ENCODE measurements at regions not wholly inside any gene's neighbourhood (a gene's known extent, or its start where the extent isn't known, plus 50 kb on each side); places are given as distances from the start of the nearest gene placed in this dataset.

DNA sequence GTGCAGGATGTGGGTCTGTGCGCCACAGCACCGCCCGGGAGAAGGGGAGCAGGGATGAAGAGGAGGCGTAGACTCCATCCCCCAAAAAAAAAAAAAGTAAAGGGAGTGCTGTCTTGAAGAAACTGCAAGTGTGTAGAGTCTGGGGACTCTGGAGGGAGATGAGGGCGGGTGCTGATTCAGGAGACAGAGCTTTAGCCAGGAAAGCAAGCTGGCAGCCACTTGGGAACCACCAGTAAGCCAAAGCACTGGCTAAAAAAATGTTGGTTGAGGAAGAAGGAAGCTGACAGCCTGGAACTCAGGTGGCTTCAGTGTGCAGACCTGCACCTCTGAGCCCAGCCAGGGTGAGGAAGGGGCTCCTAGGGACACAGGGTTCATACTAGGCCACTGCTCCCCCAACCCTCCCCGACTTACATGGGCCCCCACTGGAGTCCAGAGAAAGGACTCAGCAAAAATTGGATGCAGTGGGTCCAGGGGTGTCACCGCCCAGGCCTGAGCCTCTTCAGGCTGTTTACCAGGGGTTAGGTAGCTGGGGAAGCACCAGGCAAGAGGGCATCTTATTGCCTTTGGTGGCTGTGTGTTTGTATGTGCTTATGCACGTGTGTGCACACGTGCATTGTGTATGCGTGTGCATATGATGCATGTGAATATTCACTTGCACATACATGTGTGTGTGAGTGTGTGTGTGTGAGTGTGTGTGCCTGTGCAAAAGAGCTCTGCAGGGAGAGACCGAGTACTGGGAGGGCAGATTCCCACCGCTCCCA lies 153.5 kb upstream of the MLN start:
- no peaks in the 10 kb centered on the region for H3K36me3 ChIP-seq (ENCODE audit: control insufficient read depth in 1 of 2, insufficient read depth in 2 of 2, low read length in 2 of 2)
- H3K4me2 ChIP-seq (ENCODE audit: low read length): no peak overlapping the region
- H4K20me1 ChIP-seq (ENCODE audit: insufficient read depth): no peaks in the 10 kb centered on the region
- no peaks in the 10 kb centered on the region for H3K79me2 ChIP-seq (ENCODE audit: insufficient read depth, low read length)
- ChIA-PET CTCF (interaction anchor here (0.6 to 1.0 kb wide), 2 partner anchors 91 to 198 kb away, joined by 3 to 4 read pairs; no protein-coding TSS in a partner anchor), RAD21 (ENCODE audit: low non-redundant PET in 1 of 2, low total read pairs in 2 of 2, uncharacterized antibody in 2 of 2, unreplicated experiment in 2 of 2) (no interaction called here), POLR2A (no interaction called here)
- H3K4me3 ChIP-seq (replicated peaks in 1 of 2; ENCODE audit: low read depth in 1 of 2, low read length in 2 of 2): no peak overlapping the region
- H3K9me3 ChIP-seq (ENCODE audit: control insufficient read depth in 1 of 2, insufficient read depth in 1 of 2, low read depth in 1 of 2, low read length in 2 of 2): no peaks in the 10 kb centered on the region
- H3K9ac ChIP-seq (ENCODE audit: low read length): no peak overlapping the region
- no peaks in the 10 kb centered on the region for H3K9me2 ChIP-seq (ENCODE audit: insufficient read depth)
- intact Hi-C loops (cut with micrococcal nuclease): no loop called here
- no peak for ATAC-seq
- no peak overlapping the region for H3K27ac ChIP-seq (ENCODE audit: low read depth, low read length)
- BruUV-seq (replicated peaks): no TSS peak
- no peak for DNase-seq (ENCODE audit: low read depth, low spot score)
- TF ChIP-seq ZFX (IDR thresholded peaks at IDR 0.05) (no peak), CBX3 (IDR thresholded peaks at IDR 0.05; ENCODE audit: low read depth) (no peak), CEBPB (IDR thresholded peaks at IDR 0.05; ENCODE audit: low read depth) (no peak), POLR2AphosphoS5 (IDR thresholded peaks at IDR 0.05; ENCODE audit: low read depth, low read length) (no peak), POLR2A (IDR thresholded peaks at IDR 0.05; ENCODE audit: borderline replicate concordance, extremely low read depth, insufficient read depth, insufficient read length) (no peak), EGR1 (IDR thresholded peaks at IDR 0.05; ENCODE audit: low read depth) (no peak), YY1 (IDR thresholded peaks at IDR 0.05; ENCODE audit: extremely low read depth, insufficient replicate concordance, low read depth, low read length) (no peak), SIN3A (IDR thresholded peaks at IDR 0.05; ENCODE audit: low read depth) (no peak), RAD21 (IDR thresholded peaks at IDR 0.05; ENCODE audit: low read depth) (no peak), TCF7L2 (IDR thresholded peaks at IDR 0.05; ENCODE audit: borderline replicate concordance, extremely low read depth, insufficient read depth, insufficient read length) (no peak)
- TF ChIP-seq, protein P1, sequence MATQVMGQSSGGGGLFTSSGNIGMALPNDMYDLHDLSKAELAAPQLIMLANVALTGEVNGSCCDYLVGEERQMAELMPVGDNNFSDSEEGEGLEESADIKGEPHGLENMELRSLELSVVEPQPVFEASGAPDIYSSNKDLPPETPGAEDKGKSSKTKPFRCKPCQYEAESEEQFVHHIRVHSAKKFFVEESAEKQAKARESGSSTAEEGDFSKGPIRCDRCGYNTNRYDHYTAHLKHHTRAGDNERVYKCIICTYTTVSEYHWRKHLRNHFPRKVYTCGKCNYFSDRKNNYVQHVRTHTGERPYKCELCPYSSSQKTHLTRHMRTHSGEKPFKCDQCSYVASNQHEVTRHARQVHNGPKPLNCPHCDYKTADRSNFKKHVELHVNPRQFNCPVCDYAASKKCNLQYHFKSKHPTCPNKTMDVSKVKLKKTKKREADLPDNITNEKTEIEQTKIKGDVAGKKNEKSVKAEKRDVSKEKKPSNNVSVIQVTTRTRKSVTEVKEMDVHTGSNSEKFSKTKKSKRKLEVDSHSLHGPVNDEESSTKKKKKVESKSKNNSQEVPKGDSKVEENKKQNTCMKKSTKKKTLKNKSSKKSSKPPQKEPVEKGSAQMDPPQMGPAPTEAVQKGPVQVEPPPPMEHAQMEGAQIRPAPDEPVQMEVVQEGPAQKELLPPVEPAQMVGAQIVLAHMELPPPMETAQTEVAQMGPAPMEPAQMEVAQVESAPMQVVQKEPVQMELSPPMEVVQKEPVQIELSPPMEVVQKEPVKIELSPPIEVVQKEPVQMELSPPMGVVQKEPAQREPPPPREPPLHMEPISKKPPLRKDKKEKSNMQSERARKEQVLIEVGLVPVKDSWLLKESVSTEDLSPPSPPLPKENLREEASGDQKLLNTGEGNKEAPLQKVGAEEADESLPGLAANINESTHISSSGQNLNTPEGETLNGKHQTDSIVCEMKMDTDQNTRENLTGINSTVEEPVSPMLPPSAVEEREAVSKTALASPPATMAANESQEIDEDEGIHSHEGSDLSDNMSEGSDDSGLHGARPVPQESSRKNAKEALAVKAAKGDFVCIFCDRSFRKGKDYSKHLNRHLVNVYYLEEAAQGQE (IDR thresholded peaks at IDR 0.05; ENCODE audit: low read depth): no peak
- TF ChIP-seq, protein P2, sequence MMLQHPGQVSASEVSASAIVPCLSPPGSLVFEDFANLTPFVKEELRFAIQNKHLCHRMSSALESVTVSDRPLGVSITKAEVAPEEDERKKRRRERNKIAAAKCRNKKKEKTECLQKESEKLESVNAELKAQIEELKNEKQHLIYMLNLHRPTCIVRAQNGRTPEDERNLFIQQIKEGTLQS (IDR thresholded peaks at IDR 0.05): no peak
- TF ChIP-seq, protein P3, sequence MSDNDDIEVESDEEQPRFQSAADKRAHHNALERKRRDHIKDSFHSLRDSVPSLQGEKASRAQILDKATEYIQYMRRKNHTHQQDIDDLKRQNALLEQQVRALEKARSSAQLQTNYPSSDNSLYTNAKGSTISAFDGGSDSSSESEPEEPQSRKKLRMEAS (IDR thresholded peaks at IDR 0.05): no peak
- H3K4me1 ChIP-seq (ENCODE audit: control insufficient read depth in 1 of 2, insufficient read depth in 2 of 2, low read length in 2 of 2): peaks cover 0 to 13% of the 10 kb centered on the region in 2 experiments; a peak in 2 of 4 replicates
- H2AFZ ChIP-seq (ENCODE audit: low read depth, low read length, poor library complexity, severe bottlenecking): no peak overlapping the region
- 0 out of 2 replicates have a peak, but pooled peaks cover 4% of the 10 kb centered on the region for H3K27me3 ChIP-seq (ENCODE audit: insufficient read depth, low read length)

Data from HCT116 (cell line).